ENCODE measurements at regions not wholly inside any gene's neighbourhood (a gene's known extent, or its start where the extent isn't known, plus 50 kb on each side); places are given as distances from the start of the nearest gene placed in this dataset.
"Not testable (repeated sequence)": the region's sequence is repeated elsewhere in the genome, so short reads cannot be mapped to it uniquely, and the experiment has no call there.

- DNase-seq, result no peak
These were observed 1602.9 kb downstream of the KCNT2 start for GRCh38 chr1:195005338-195005737.

GRCh38 chr1:194990483-194990882 is 1617.8 kb downstream of the KCNT2 start:
- DNase-seq, result no peak

GRCh38 chr1:194975913-194976312 is 1632.3 kb downstream of the KCNT2 start:
- DNase-seq, result no peak

- DNase-seq, result no peak
These were observed 1639.3 kb downstream of the KCNT2 start for GRCh38 chr1:194968916-194969315.

- no peak for DNase-seq
These were observed 1648.4 kb downstream of the KCNT2 start for GRCh38 chr1:194959795-194960194.

GRCh38 chr1:194952171-194952570 is 1656.1 kb downstream of the KCNT2 start:
- DNase-seq, result no peak

GRCh38 chr1:194950584-194950983 is 1657.7 kb downstream of the KCNT2 start:
- no peak for DNase-seq

- DNase-seq, result no peak
These were observed 1667.8 kb downstream of the KCNT2 start for GRCh38 chr1:194940336-194941030.

- no peak for DNase-seq
These were observed 1672.4 kb downstream of the KCNT2 start for GRCh38 chr1:194935864-194936263.

GRCh38 chr1:194931166-194931565 is 1677.1 kb downstream of the KCNT2 start:
- no peak for DNase-seq

GRCh38 chr1:194930132-194930531 is 1678.1 kb downstream of the KCNT2 start:
- no peak for DNase-seq

- DNase-seq, result no peak
These were observed 1678.9 kb downstream of the KCNT2 start for GRCh38 chr1:194929357-194929756.

- DNase-seq, result no peak
These were observed 1689.1 kb downstream of the KCNT2 start for GRCh38 chr1:194919146-194919545.

- no peak for DNase-seq
These were observed 1690.5 kb downstream of the KCNT2 start for GRCh38 chr1:194917769-194918168.

GRCh38 chr1:194908643-194909042 is 1699.6 kb downstream of the KCNT2 start:
- no peak for DNase-seq

GRCh38 chr1:194903524-194903923 is 1704.7 kb downstream of the KCNT2 start:
- no peak for DNase-seq

GRCh38 chr1:194889310-194889709 is 1702.9 kb upstream of the B3GALT2 start:
- no peak for DNase-seq

- DNase-seq, result no peak
These were observed 1684.4 kb upstream of the B3GALT2 start for GRCh38 chr1:194870860-194871259.

GRCh38 chr1:194866153-194866552 is 1679.7 kb upstream of the B3GALT2 start:
- no peak for DNase-seq

GRCh38 chr1:194865383-194865782 is 1679.0 kb upstream of the B3GALT2 start:
- no peak for DNase-seq

GRCh38 chr1:194862129-194862528 is 1675.7 kb upstream of the B3GALT2 start:
- no peak for DNase-seq

GRCh38 chr1:194860248-194861201 is 1674.1 kb upstream of the B3GALT2 start:
- no peak for DNase-seq

GRCh38 chr1:194859481-194860154 is 1673.2 kb upstream of the B3GALT2 start:
- not testable (repeated sequence) for DNase-seq

Data from activated naive CD4-positive, alpha-beta T cell treated with anti-CD3 and anti-CD28 coated beads, Interleukin-2, amount 50 U/mL, for 16 hours (primary cell).